ENCODE measurements at regions not wholly inside any gene's neighbourhood (a gene's known extent, or its start where the extent isn't known, plus 50 kb on each side); places are given as distances from the start of the nearest gene placed in this dataset.

- no peaks in the 10 kb centered on the region for H3K36me3 ChIP-seq (ENCODE audit: control insufficient read depth, insufficient read depth, low read length)
- ChIA-PET POLR2A (no interaction called here), CTCF (ENCODE audit: low intra/inter-chr PET ratio) (no interaction called here)
- H4K20me1 ChIP-seq (replicated peaks; ENCODE audit: control insufficient read depth, insufficient read depth, low read length), result no peaks in the 10 kb centered on the region
- H3K9me1 ChIP-seq (ENCODE audit: control insufficient read depth, insufficient read depth, low read length), result no peaks in the 10 kb centered on the region
- BruUV-seq (replicated peaks), result no TSS peak
- no peak overlapping the region for H3K4me3 ChIP-seq
- FAIRE-seq (no peak), ATAC-seq (no peak), DNase-seq (ENCODE audit: extremely low read depth in 1 of 4, low spot score in 3 of 4) (no peak)
- H3K9me3 ChIP-seq (replicated peaks; ENCODE audit: control insufficient read depth, insufficient read depth, low read depth, low read length), result no peaks in the 10 kb centered on the region
- no peak overlapping the region for H2AFZ ChIP-seq (ENCODE audit: low read depth, low read length)
- in situ Hi-C loops (cut with MboI) (no loop called here), intact Hi-C loops (cut with micrococcal nuclease) (no loop called here)
- H3K4me2 ChIP-seq (ENCODE audit: insufficient read depth, low read length), result no peak overlapping the region
- no peaks in the 10 kb centered on the region for H3K79me2 ChIP-seq (ENCODE audit: control insufficient read depth, insufficient read depth, low read length)
- H3K27ac ChIP-seq (ENCODE audit: extremely low read depth, low read depth, low read length), result no peak overlapping the region
- H3K9ac ChIP-seq (ENCODE audit: insufficient read depth in 1 of 2, low read depth in 2 of 2, low read length in 2 of 2), result no peak overlapping the region
- H3K27me3 ChIP-seq (ENCODE audit: control insufficient read depth in 2 of 2, insufficient read depth in 2 of 2, low read length in 2 of 2), result no peaks in the 10 kb centered on the region
- 0% methylated on average over 2 of the region's 2 CpGs for WGBS (ENCODE audit: insufficient coverage, low coverage, missing lambda C conversion rate)
- no peaks in the 10 kb centered on the region for H3K4me1 ChIP-seq (replicated peaks in 1 of 2; ENCODE audit: control insufficient read depth in 2 of 2, insufficient read depth in 2 of 2, low read length in 2 of 2)
- TF ChIP-seq HNRNPK (IDR thresholded peaks at IDR 0.05; ENCODE audit: low read depth, low read length, poor library complexity, severe bottlenecking), result no peak
- TF ChIP-seq STAG1 (CRISPR knock-in tag; IDR thresholded peaks at IDR 0.05; ENCODE audit: borderline replicate concordance), result no peak
- TF ChIP-seq KHSRP (IDR thresholded peaks at IDR 0.05), result no peak
- TF ChIP-seq MCM7 (IDR thresholded peaks at IDR 0.05), result no peak
- TF ChIP-seq CHD7 (IDR thresholded peaks at IDR 0.05; ENCODE audit: low read depth, low read length), result no peak
- TF ChIP-seq RAD51 (IDR thresholded peaks at IDR 0.05; ENCODE audit: borderline replicate concordance, low read depth), result no peak
- no peak for TF ChIP-seq FUS (optimal IDR thresholded peaks at IDR 0.05; ENCODE audit: low read depth, low read length)
- no peak for TF ChIP-seq MBD1 (CRISPR knock-in tag; IDR thresholded peaks at IDR 0.05)
- no peak for TF ChIP-seq GTF2A2 (tag; IDR thresholded peaks at IDR 0.05)
Observed at GRCh38 chr18:42351455-42351854, 396.4 kb downstream of the PIK3C3 start.
